Panc1 (cell line): ENCODE measurements at regions not wholly inside any gene's neighbourhood (a gene's known extent, or its start where the extent isn't known, plus 50 kb on each side); places are given as distances from the start of the nearest gene placed in this dataset.

Experiments
- SIN3A ChIP-seq: IDR thresholded peaks from 2 replicates; pipeline ENCODE4 v1.6.1; 2012; ENCODE audit warnings: low read depth, mild to moderate bottlenecking, low read length, moderate library complexity, borderline replicate concordance; ENCODE audit not compliant: insufficient read depth
- TF ChIP-seq, protein P1 (sequence below): fragments of 450-650 bp; IDR thresholded peaks from 2 replicates; pipeline ENCODE4 v1.5.1; 2017; ENCODE audit warnings: mild to moderate bottlenecking

DNA sequence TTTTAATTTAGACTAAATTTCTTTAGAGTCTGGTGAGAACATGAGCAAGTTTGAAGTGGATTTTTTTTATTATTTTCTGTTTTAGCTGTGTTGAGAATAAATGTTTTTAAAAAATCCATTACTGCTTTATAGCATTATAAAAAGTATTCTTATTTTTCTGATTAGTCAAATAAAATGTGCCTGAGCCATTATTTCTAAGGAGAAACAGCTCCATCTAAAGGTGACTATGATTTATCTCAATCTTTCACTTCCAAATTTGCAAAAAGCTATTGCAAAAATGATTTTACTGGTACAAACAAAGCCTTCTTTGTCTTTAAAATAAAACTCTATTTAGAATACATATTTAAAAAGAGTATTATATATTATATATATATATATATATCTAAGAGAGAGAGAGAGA, 959.2 kb downstream of the FAM133A start:
- TF ChIP-seq, protein P1, sequence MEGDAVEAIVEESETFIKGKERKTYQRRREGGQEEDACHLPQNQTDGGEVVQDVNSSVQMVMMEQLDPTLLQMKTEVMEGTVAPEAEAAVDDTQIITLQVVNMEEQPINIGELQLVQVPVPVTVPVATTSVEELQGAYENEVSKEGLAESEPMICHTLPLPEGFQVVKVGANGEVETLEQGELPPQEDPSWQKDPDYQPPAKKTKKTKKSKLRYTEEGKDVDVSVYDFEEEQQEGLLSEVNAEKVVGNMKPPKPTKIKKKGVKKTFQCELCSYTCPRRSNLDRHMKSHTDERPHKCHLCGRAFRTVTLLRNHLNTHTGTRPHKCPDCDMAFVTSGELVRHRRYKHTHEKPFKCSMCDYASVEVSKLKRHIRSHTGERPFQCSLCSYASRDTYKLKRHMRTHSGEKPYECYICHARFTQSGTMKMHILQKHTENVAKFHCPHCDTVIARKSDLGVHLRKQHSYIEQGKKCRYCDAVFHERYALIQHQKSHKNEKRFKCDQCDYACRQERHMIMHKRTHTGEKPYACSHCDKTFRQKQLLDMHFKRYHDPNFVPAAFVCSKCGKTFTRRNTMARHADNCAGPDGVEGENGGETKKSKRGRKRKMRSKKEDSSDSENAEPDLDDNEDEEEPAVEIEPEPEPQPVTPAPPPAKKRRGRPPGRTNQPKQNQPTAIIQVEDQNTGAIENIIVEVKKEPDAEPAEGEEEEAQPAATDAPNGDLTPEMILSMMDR = no peak
- TF ChIP-seq SIN3A = no peak
